ENCODE measurements at regions not wholly inside any gene's neighbourhood (a gene's known extent, or its start where the extent isn't known, plus 50 kb on each side); places are given as distances from the start of the nearest gene placed in this dataset.

GRCh38 chr6:21845439-21846140, 252.0 kb downstream of the SOX4 start:
- TF ChIP-seq CTCF (IDR thresholded peaks at IDR 0.05) = no peak
- ATAC-seq (ENCODE audit: low FRiP score) = no peak
- DNase-seq (ENCODE audit: low spot score) = no peak

GRCh38 chr6:21846541-21847451, 253.2 kb downstream of the SOX4 start:
- ATAC-seq (ENCODE audit: low FRiP score) (no peak), DNase-seq (ENCODE audit: low spot score) (no peak)
- TF ChIP-seq CTCF (IDR thresholded peaks at IDR 0.05) = no peak

- TF ChIP-seq CTCF (IDR thresholded peaks at IDR 0.05) = no peak
- ATAC-seq (ENCODE audit: low FRiP score) = no peak
Observed at GRCh38 chr6:21847711-21848480, 254.3 kb downstream of the SOX4 start.

GRCh38 chr6:21850691-21851090, 257.1 kb downstream of the SOX4 start:
- DNase-seq (ENCODE audit: low spot score) (no peak), ATAC-seq (ENCODE audit: low FRiP score) (no peak)
- TF ChIP-seq CTCF (IDR thresholded peaks at IDR 0.05) = no peak

More at GRCh38 chr6:21847711-21848480, 254.3 kb downstream of the SOX4 start:
- DNase-seq (ENCODE audit: low spot score) = no peak

- DNase-seq (ENCODE audit: low spot score) = no peak
- no peak for TF ChIP-seq CTCF (IDR thresholded peaks at IDR 0.05)
- ATAC-seq (ENCODE audit: low FRiP score) = no peak
Observed at GRCh38 chr6:21855811-21856455, 262.4 kb downstream of the SOX4 start.

- ATAC-seq (ENCODE audit: low FRiP score) (peak; percentile 37), DNase-seq (ENCODE audit: low spot score) (no peak)
- no peak for TF ChIP-seq CTCF (IDR thresholded peaks at IDR 0.05)
Observed at GRCh38 chr6:21856456-21856825, 262.9 kb downstream of the SOX4 start.

Measured in omental fat pad (tissue), 3 donors.